OCI-LY7 (cell line): ENCODE measurements at regions not wholly inside any gene's neighbourhood (a gene's known extent, or its start where the extent isn't known, plus 50 kb on each side); places are given as distances from the start of the nearest gene placed in this dataset.

Source experiments
- CTCF ChIP-seq: fragments of 200-600 bp; sonication (generic); conservative IDR thresholded peaks from 2 replicates; pipeline ENCODE4 v1.5.1; 2014; ENCODE audit warnings: mild to moderate bottlenecking, antibody characterized with exemption, low read length, moderate library complexity, mixed read lengths
- EZH2phosphoT487 ChIP-seq: fragments of 200-600 bp; sonication (generic); IDR thresholded peaks from 2 replicates; pipeline ENCODE4 v1.6.1; 2018; ENCODE audit warnings: low read depth, borderline replicate concordance, mild to moderate bottlenecking, mixed run types, antibody characterized with exemption, low read length, moderate library complexity, mixed read lengths

GRCh38 chr2:126995621-126996377 is 97.1 kb downstream of the TEX51 start:
- TF ChIP-seq CTCF (peak; percentile 29; the same call in 1 of the 2 replicates), EZH2phosphoT487 (no peak)
